Ovary (tissue), 3 donors: ENCODE measurements at regions not wholly inside any gene's neighbourhood (a gene's known extent, or its start where the extent isn't known, plus 50 kb on each side); places are given as distances from the start of the nearest gene placed in this dataset.

Experiments
- CTCF ChIP-seq, 3 donors: fragments of 450-650 bp in 2 of 3; fragments of 200-600 bp in 1 of 3; IDR thresholded peaks; one replicate each; pipeline versions ENCODE4 v1.5.1 to v1.8.0; 2016 to 2022; ENCODE audit warnings: antibody characterized with exemption in 3 of 3, mild to moderate bottlenecking in 1 of 3
- POLR2A ChIP-seq: fragments of 450-650 bp; IDR thresholded peaks from one replicate; pipeline ENCODE4 v1.6.1; 2017; ENCODE audit warnings: antibody characterized with exemption, mild to moderate bottlenecking, moderate library complexity
- donor health status: DM: no; HTN: no; CAD: no.

- TF ChIP-seq CTCF (IDR thresholded peaks at IDR 0.05) (no peak), POLR2A (no peak)
Observed at GRCh38 chr12:85369365-85370154, 89.5 kb downstream of the ALX1 start.
